GM23338 (cell line): ENCODE measurements at regions not wholly inside any gene's neighbourhood (a gene's known extent, or its start where the extent isn't known, plus 50 kb on each side); places are given as distances from the start of the nearest gene placed in this dataset.
A peak's percentile ranks its signal among the peaks of the same experiment; 100 is the strongest.

ENCODE experiments used
- ATAC-seq: fragments of 200-7000 bp; cut with Tn5 transposase; 3 replicates; pipeline ENCODE4 v1.9.1; 2020
- DNase-seq: peaks from one replicate; pipeline ENCODE4 v3.0.0-alpha.2; 2015; ENCODE audit warnings: low spot score
- H2AFZ ChIP-seq: fragments of 200-600 bp; sonication (generic); 2 replicates; pipeline ENCODE4 v1.8.0; 2016; ENCODE audit warnings: antibody characterized with exemption, mild to moderate bottlenecking, moderate library complexity
- H3F3A ChIP-seq: fragments of 200-600 bp; sonication (generic); replicated peaks from 2 replicates; pipeline ENCODE4 v1.8.0; 2017; ENCODE audit warnings: antibody characterized with exemption, mixed run types, low read depth
- H3K27ac ChIP-seq: fragments of 200-600 bp; sonication (generic); 2 replicates; pipeline ENCODE4 v1.6.1; 2016; ENCODE audit warnings: low read depth
- H3K27me3 ChIP-seq: fragments of 200-600 bp; sonication (generic); 2 replicates; pipeline ENCODE4 v1.8.0; 2016; ENCODE audit warnings: mild to moderate bottlenecking, mixed run types, moderate library complexity; ENCODE audit not compliant: insufficient read depth
- H3K36me3 ChIP-seq: fragments of 200-600 bp; sonication (generic); 2 replicates; pipeline ENCODE4 v1.8.0; 2016; ENCODE audit warnings: mild to moderate bottlenecking; ENCODE audit not compliant: insufficient read depth
- H3K4me1 ChIP-seq: fragments of 200-600 bp; sonication (generic); 2 replicates; pipeline ENCODE4 v1.8.0; 2016; ENCODE audit warnings: mild to moderate bottlenecking, moderate library complexity; ENCODE audit not compliant: insufficient read depth
- H3K4me2 ChIP-seq: fragments of 200-600 bp; sonication (generic); 2 replicates; pipeline ENCODE4 v1.7.1; 2017; ENCODE audit warnings: mixed run types
- H3K4me3 ChIP-seq: fragments of 200-600 bp; sonication (generic); 2 replicates; pipeline ENCODE4 v1.6.1; 2016; ENCODE audit warnings: mixed run types
- H3K79me2 ChIP-seq: fragments of 200-600 bp; sonication (generic); replicated peaks from 2 replicates; pipeline ENCODE4 v1.8.0; 2017; ENCODE audit warnings: mild to moderate bottlenecking; ENCODE audit not compliant: insufficient read depth
- H3K9me2 ChIP-seq: fragments of 200-600 bp; sonication (generic); 2 replicates; pipeline ENCODE4 v1.8.0; 2017; ENCODE audit not compliant: insufficient read depth
- H4K20me1 ChIP-seq: fragments of 200-600 bp; sonication (generic); replicated peaks from 2 replicates; pipeline ENCODE4 v1.8.0; 2017; ENCODE audit warnings: mild to moderate bottlenecking; ENCODE audit not compliant: insufficient read depth
- H3K27ac Mint-ChIP-seq: 2 replicates; pipeline ENCODE4 v1.8.0; 2020; ENCODE audit warnings: inconsistent platforms, mild to moderate bottlenecking, moderate library complexity, mixed read lengths
- H3K27me3 Mint-ChIP-seq: 3 replicates; pipeline ENCODE4 v1.8.0; 2022; ENCODE audit warnings: low read depth, mild to moderate bottlenecking, moderate library complexity, mixed read lengths, inconsistent platforms; ENCODE audit not compliant: insufficient read depth, poor library complexity
- H3K36me3 Mint-ChIP-seq: 3 replicates; pipeline ENCODE4 v1.8.0; 2021; ENCODE audit warnings: low read depth, mild to moderate bottlenecking, inconsistent platforms, moderate library complexity, mixed read lengths
- H3K4me1 Mint-ChIP-seq: 3 replicates; pipeline ENCODE4 v1.8.0; 2020; ENCODE audit warnings: mild to moderate bottlenecking, inconsistent platforms, mixed read lengths
- H3K4me3 Mint-ChIP-seq: 3 replicates; pipeline ENCODE4 v1.8.0; 2021; ENCODE audit warnings: moderate library complexity, mild to moderate bottlenecking, inconsistent platforms, mixed read lengths
- H3K9me3 Mint-ChIP-seq: 3 replicates; pipeline ENCODE4 v1.8.0; 2020; ENCODE audit warnings: moderate library complexity, mild to moderate bottlenecking, inconsistent platforms, mixed read lengths
- CREB1 ChIP-seq: fragments of 250-450 bp; sonication (Bioruptor Pico); IDR thresholded peaks from 2 replicates; pipeline ENCODE4 v1.5.0; 2020; ENCODE audit warnings: low read depth, mild to moderate bottlenecking, moderate library complexity
- EZH2 ChIP-seq: fragments of 200-600 bp; sonication (generic); IDR thresholded peaks from one replicate; pipeline ENCODE4 v1.8.0; 2017; ENCODE audit warnings: antibody characterized with exemption, mild to moderate bottlenecking, low read depth; ENCODE audit not compliant: unreplicated experiment
- EZH2phosphoT487 ChIP-seq: fragments of 200-600 bp; sonication (generic); IDR thresholded peaks from one replicate; pipeline ENCODE4 v1.8.1; 2018; ENCODE audit warnings: antibody characterized with exemption; ENCODE audit not compliant: unreplicated experiment
- JUNB ChIP-seq: IDR thresholded peaks from one replicate; pipeline ENCODE4 v1.6.1; 2016; ENCODE audit warnings: antibody characterized with exemption; ENCODE audit not compliant: unreplicated experiment
- NANOG ChIP-seq: IDR thresholded peaks from 2 replicates; pipeline ENCODE4 v1.6.1; 2016; ENCODE audit warnings: antibody characterized with exemption, borderline replicate concordance
- POLR2AphosphoS5 ChIP-seq: IDR thresholded peaks from 2 replicates; pipeline ENCODE4 v1.6.1; 2016; ENCODE audit warnings: antibody characterized with exemption, low read depth
- STAT1 ChIP-seq: IDR thresholded peaks from one replicate; pipeline ENCODE4 v1.6.1; 2016; ENCODE audit warnings: antibody characterized with exemption; ENCODE audit not compliant: unreplicated experiment
- ZNF114 ChIP-seq: fragments of 250-450 bp; sonication (Bioruptor Pico); IDR thresholded peaks from 2 replicates; pipeline ENCODE4 v1.5.0; 2020; ENCODE audit warnings: mild to moderate bottlenecking, moderate library complexity
- ZNF331 ChIP-seq: fragments of 250-450 bp; sonication (Bioruptor Pico); IDR thresholded peaks from 2 replicates; pipeline ENCODE4 v1.5.0; 2020; ENCODE audit warnings: low read depth, mild to moderate bottlenecking, moderate library complexity
- TF ChIP-seq, protein P1 (sequence below): IDR thresholded peaks from 2 replicates; pipeline ENCODE4 v1.6.1; 2016; ENCODE audit warnings: antibody characterized with exemption
- TF ChIP-seq, protein P2 (sequence below): fragments of 250-450 bp; sonication (Bioruptor Pico); IDR thresholded peaks from 2 replicates; pipeline ENCODE4 v1.5.0; 2020; ENCODE audit warnings: mild to moderate bottlenecking, moderate library complexity
- TF ChIP-seq, protein P3 (sequence below), 2 experiments: fragments of 200-600 bp in 1 of 2; sonication (generic) in 1 of 2; conservative IDR thresholded peaks; 2 replicates each; pipeline versions ENCODE4 v1.5.1 to v1.6.1; 2016 to 2017; ENCODE audit warnings: antibody characterized with exemption in 2 of 2, low read depth in 2 of 2, mild to moderate bottlenecking in 2 of 2, moderate library complexity in 1 of 2
- TF ChIP-seq, protein P4 (sequence below): IDR thresholded peaks from one replicate; pipeline ENCODE4 v1.6.1; 2018; ENCODE audit warnings: antibody characterized with exemption; ENCODE audit not compliant: unreplicated experiment

DNA sequence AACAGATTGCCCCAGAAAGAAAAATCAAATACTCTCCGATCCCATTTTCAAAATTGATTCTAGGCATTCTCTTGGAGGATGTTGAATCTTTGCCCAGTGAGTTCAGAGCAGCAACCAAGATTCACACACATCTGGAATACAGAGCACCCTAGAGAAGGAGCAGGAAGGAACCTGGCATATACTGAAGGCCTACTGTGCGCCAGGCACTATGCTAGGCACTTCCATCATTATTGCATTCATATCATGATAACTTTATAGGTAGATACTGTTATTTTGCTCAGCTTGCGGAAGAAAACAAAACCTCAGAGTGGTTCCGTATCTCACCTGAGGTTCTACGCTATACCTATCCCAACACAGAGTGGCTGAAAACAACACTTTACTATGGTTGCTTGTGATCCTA, 160.3 kb upstream of the SERTAD2 start:
- Histone ChIP-seq H3K9me2 (no peaks in the 10 kb centered on the region), H3K27ac (no peak overlapping the region), H4K20me1 (no peaks in the 10 kb centered on the region), H3K27me3 (no peaks in the 10 kb centered on the region), H3K79me2 (no peaks in the 10 kb centered on the region), H3F3A (no peaks in the 10 kb centered on the region), H3K4me2 (no peak overlapping the region), H3K4me1 (no peaks in the 10 kb centered on the region), H3K36me3 (no peaks in the 10 kb centered on the region), H3K4me3 (no peak overlapping the region), H2AFZ (peak overlapping the region; percentile 56; the same call in 1 of the 2 replicates)
- Mint-ChIP-seq H3K9me3 (no peaks in the 10 kb centered on the region; the same call in 2 of the 3 replicates), H3K36me3 (no peaks in the 10 kb centered on the region), H3K27ac (no peak overlapping the region), H3K4me3 (no peak overlapping the region), H3K4me1 (no peaks in the 10 kb centered on the region), H3K27me3 (no peaks in the 10 kb centered on the region)
- no peak for DNase-seq
- TF ChIP-seq, protein P1, sequence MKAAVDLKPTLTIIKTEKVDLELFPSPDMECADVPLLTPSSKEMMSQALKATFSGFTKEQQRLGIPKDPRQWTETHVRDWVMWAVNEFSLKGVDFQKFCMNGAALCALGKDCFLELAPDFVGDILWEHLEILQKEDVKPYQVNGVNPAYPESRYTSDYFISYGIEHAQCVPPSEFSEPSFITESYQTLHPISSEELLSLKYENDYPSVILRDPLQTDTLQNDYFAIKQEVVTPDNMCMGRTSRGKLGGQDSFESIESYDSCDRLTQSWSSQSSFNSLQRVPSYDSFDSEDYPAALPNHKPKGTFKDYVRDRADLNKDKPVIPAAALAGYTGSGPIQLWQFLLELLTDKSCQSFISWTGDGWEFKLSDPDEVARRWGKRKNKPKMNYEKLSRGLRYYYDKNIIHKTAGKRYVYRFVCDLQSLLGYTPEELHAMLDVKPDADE, result no peak
- TF ChIP-seq CREB1 (CRISPR knock-in tag) (no peak), EZH2 (no peak), JUNB (no peak), EZH2phosphoT487 (no peak), ZNF331 (CRISPR knock-in tag) (no peak), STAT1 (no peak), POLR2AphosphoS5 (no peak), ZNF114 (CRISPR knock-in tag) (no peak), NANOG (no peak)
- TF ChIP-seq, protein P2, sequence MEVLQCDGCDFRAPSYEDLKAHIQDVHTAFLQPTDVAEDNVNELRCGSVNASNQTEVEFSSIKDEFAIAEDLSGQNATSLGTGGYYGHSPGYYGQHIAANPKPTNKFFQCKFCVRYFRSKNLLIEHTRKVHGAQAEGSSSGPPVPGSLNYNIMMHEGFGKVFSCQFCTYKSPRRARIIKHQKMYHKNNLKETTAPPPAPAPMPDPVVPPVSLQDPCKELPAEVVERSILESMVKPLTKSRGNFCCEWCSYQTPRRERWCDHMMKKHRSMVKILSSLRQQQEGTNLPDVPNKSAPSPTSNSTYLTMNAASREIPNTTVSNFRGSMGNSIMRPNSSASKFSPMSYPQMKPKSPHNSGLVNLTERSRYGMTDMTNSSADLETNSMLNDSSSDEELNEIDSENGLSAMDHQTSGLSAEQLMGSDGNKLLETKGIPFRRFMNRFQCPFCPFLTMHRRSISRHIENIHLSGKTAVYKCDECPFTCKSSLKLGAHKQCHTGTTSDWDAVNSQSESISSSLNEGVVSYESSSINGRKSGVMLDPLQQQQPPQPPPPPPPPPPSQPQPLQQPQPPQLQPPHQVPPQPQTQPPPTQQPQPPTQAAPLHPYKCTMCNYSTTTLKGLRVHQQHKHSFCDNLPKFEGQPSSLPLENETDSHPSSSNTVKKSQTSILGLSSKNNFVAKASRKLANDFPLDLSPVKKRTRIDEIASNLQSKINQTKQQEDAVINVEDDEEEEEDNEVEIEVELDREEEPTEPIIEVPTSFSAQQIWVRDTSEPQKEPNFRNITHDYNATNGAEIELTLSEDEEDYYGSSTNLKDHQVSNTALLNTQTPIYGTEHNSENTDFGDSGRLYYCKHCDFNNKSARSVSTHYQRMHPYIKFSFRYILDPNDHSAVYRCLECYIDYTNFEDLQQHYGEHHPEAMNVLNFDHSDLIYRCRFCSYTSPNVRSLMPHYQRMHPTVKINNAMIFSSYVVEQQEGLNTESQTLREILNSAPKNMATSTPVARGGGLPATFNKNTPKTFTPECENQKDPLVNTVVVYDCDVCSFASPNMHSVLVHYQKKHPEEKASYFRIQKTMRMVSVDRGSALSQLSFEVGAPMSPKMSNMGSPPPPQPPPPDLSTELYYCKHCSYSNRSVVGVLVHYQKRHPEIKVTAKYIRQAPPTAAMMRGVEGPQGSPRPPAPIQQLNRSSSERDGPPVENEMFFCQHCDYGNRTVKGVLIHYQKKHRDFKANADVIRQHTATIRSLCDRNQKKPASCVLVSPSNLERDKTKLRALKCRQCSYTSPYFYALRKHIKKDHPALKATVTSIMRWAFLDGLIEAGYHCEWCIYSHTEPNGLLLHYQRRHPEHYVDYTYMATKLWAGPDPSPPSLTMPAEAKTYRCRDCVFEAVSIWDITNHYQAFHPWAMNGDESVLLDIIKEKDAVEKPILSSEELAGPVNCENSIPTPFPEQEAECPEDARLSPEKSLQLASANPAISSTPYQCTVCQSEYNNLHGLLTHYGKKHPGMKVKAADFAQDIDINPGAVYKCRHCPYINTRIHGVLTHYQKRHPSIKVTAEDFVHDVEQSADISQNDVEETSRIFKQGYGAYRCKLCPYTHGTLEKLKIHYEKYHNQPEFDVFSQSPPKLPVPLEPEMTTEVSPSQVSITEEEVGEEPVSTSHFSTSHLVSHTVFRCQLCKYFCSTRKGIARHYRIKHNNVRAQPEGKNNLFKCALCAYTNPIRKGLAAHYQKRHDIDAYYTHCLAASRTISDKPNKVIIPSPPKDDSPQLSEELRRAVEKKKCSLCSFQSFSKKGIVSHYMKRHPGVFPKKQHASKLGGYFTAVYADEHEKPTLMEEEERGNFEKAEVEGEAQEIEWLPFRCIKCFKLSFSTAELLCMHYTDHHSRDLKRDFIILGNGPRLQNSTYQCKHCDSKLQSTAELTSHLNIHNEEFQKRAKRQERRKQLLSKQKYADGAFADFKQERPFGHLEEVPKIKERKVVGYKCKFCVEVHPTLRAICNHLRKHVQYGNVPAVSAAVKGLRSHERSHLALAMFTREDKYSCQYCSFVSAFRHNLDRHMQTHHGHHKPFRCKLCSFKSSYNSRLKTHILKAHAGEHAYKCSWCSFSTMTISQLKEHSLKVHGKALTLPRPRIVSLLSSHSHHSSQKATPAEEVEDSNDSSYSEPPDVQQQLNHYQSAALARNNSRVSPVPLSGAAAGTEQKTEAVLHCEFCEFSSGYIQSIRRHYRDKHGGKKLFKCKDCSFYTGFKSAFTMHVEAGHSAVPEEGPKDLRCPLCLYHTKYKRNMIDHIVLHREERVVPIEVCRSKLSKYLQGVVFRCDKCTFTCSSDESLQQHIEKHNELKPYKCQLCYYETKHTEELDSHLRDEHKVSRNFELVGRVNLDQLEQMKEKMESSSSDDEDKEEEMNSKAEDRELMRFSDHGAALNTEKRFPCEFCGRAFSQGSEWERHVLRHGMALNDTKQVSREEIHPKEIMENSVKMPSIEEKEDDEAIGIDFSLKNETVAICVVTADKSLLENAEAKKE, result no peak
- TF ChIP-seq, protein P3, sequence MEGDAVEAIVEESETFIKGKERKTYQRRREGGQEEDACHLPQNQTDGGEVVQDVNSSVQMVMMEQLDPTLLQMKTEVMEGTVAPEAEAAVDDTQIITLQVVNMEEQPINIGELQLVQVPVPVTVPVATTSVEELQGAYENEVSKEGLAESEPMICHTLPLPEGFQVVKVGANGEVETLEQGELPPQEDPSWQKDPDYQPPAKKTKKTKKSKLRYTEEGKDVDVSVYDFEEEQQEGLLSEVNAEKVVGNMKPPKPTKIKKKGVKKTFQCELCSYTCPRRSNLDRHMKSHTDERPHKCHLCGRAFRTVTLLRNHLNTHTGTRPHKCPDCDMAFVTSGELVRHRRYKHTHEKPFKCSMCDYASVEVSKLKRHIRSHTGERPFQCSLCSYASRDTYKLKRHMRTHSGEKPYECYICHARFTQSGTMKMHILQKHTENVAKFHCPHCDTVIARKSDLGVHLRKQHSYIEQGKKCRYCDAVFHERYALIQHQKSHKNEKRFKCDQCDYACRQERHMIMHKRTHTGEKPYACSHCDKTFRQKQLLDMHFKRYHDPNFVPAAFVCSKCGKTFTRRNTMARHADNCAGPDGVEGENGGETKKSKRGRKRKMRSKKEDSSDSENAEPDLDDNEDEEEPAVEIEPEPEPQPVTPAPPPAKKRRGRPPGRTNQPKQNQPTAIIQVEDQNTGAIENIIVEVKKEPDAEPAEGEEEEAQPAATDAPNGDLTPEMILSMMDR (conservative IDR thresholded peaks at IDR 0.05; ENCODE audit: low read depth in 2 of 2), result no peak
- TF ChIP-seq, protein P4, sequence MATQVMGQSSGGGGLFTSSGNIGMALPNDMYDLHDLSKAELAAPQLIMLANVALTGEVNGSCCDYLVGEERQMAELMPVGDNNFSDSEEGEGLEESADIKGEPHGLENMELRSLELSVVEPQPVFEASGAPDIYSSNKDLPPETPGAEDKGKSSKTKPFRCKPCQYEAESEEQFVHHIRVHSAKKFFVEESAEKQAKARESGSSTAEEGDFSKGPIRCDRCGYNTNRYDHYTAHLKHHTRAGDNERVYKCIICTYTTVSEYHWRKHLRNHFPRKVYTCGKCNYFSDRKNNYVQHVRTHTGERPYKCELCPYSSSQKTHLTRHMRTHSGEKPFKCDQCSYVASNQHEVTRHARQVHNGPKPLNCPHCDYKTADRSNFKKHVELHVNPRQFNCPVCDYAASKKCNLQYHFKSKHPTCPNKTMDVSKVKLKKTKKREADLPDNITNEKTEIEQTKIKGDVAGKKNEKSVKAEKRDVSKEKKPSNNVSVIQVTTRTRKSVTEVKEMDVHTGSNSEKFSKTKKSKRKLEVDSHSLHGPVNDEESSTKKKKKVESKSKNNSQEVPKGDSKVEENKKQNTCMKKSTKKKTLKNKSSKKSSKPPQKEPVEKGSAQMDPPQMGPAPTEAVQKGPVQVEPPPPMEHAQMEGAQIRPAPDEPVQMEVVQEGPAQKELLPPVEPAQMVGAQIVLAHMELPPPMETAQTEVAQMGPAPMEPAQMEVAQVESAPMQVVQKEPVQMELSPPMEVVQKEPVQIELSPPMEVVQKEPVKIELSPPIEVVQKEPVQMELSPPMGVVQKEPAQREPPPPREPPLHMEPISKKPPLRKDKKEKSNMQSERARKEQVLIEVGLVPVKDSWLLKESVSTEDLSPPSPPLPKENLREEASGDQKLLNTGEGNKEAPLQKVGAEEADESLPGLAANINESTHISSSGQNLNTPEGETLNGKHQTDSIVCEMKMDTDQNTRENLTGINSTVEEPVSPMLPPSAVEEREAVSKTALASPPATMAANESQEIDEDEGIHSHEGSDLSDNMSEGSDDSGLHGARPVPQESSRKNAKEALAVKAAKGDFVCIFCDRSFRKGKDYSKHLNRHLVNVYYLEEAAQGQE, result no peak
- no peak for ATAC-seq
